Stimulated activated CD4-positive, alpha-beta T cell treated with anti-CD3 and anti-CD28 coated beads, Interleukin-1b, Interleukin-23, amount 100 ng/mL, for 4 hours (primary cell): ENCODE measurements at regions not wholly inside any gene's neighbourhood (a gene's known extent, or its start where the extent isn't known, plus 50 kb on each side); places are given as distances from the start of the nearest gene placed in this dataset.

ENCODE experiments used
- DNase-seq, 2 donors: peaks; one replicate each; pipeline ENCODE4 v3.0.0-alpha.2; 2020; ENCODE audit warnings: low read depth in 2 of 2

DNA sequence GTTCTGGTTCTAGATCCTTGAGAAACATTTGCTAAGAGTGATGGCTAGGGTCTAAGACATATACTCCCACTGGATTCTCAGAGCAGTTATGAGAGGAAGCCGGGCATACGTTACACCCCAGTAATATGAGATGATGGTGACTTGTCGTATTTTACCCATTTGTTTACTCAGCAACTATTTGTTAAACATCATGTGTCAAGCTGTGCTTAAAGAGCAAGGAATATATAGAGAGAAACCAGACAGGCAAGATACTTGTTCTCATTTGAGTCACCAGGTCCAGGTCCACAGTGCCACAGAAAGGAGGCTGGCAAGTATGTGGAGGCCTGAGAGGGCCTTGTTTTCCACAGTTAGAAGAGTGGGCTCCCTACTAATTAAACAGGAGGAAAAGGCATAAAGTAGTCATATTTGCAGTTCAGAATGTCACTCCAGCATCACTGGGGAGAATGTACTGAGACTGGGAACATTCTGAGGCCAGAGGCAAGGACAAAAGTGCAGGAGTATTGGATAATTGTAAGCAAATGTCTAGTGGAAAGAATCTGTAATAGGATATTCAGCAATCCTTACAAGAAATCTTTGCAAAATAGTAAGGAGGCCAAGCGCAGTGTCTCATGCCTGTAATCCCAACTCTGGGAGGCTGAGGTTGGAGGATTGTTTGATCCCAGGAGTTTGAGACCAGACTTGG, 142.2 kb downstream of the IRS2 start:
- DNase-seq: no peak

- no peak for DNase-seq
These were observed 144.0 kb downstream of the IRS2 start for GRCh38 chr13:109642358-109642757.

DNA sequence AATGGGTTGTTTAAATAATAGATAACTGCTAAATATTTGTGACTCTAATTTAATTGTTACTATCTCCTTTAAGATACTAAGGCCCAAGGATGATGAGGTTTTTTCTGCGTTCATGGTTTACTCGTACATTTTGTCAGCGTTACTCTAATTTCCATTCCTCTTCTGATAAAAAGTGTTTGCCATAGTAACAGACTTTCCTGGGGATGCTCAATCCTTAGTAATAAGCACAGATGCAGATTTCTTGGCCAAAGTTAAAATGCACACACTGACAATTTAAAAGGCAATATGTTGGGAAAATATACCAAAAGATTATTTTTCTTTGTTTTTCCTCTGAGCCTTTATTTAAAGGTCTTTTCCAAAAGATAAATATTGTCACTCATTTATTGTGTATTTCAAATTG, 149.6 kb downstream of the IRS2 start:
- DNase-seq: no peak

DNA sequence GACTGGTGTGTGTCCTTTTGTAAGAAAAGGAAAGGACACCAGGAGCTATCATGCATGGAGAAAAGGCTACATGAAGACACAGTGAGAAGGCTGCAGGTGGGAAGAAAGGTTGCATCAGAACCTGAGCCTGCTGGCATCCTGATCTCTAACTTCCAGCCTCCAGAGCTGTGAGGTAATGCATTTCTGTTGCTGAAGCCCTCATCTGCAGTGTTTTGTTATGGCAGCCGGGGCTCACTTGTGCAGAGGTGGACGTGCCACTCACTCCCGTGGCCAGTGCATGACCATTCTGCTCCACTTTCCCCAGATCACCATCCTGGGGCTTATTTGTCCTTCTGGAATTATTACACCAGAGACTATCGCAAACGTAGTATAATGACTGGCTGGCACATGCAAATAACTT, 155.3 kb downstream of the IRS2 start:
- no peak for DNase-seq

DNA sequence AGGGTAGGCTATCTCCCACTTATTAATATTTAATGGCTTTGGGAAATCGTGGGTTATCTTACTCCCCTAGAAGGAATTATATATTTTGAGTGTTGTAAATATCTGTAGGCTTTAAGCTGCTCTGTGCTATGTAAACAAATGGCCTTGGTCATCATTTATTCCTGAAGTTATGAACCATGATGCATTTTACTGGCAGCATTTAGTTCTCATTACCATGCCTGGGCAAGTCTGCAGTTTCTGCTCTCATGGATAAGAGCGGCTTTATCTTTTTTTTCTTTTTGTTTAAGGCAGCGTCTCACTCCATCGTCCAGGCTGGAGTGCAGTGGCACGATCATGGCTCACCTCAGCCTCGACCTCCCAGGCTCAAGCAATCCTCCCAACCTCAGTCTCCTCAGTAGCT, 156.1 kb downstream of the IRS2 start:
- no peak for DNase-seq

GRCh38 chr13:109629737-109630136, 156.6 kb downstream of the IRS2 start:
- no peak for DNase-seq

DNA sequence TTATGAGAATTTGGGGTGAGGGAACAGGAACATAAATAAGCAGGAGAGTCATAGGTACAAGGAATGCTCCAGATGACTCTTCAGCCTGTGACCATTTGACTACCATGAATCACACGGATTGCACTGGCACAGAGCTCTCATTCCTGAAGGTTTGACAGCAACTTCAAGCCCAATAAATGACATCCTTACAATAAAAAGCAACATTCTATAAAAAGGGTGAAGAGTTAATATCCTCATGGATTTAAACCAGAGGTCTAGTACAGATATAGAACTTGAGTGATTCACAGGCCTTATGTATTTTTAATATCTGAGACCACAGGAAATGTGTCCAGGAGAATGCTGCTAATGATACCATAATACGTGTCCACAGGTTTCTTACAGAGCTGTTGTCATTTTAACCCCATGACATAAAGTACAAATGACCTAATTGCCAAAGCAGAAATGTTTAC, 158.1 kb downstream of the IRS2 start:
- DNase-seq: no peak

- no peak for DNase-seq
These were observed 158.7 kb downstream of the IRS2 start for GRCh38 chr13:109627649-109628048.

- DNase-seq: no peak
These were observed 159.8 kb downstream of the IRS2 start for GRCh38 chr13:109626386-109627171.

DNA sequence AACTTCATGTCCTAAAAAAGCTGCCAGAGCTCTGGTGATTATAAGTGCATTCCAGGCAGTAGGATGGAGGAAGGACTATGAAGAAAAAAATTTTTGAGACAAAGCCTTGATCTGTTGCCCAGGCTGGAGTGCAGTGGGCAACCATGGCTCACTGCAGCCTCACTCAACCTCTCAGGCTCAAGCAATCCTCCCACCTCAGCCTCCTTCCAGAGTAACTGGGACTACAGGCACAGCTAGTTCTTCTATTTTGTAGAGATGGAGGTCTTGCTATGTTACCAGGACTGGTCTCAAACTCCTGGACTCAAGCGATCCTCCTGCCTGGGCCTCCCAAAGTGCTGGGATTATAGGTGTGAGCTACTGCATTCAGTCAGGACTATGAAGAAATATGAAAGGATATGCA, 161.2 kb downstream of the IRS2 start:
- DNase-seq: no peak

DNA sequence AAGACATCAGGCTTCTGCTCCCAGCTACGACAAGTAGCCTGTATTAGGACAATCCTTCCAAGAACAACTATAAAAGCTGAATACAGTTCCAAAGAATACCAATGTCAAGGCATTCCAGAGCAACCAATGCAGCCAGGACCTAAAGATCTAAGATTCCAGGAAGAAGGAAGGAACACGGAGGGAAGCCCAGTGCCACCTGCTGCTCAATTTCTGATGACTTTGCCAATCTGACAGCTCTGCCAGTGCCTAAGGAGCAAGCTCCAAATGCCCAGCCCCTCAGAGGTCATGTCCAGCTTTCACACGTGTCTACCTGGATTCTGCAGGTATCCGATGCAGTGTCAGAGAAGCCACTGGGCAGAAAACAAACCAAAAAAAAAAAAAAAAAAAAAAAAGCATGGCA, 164.4 kb downstream of the IRS2 start:
- DNase-seq: no peak

DNA sequence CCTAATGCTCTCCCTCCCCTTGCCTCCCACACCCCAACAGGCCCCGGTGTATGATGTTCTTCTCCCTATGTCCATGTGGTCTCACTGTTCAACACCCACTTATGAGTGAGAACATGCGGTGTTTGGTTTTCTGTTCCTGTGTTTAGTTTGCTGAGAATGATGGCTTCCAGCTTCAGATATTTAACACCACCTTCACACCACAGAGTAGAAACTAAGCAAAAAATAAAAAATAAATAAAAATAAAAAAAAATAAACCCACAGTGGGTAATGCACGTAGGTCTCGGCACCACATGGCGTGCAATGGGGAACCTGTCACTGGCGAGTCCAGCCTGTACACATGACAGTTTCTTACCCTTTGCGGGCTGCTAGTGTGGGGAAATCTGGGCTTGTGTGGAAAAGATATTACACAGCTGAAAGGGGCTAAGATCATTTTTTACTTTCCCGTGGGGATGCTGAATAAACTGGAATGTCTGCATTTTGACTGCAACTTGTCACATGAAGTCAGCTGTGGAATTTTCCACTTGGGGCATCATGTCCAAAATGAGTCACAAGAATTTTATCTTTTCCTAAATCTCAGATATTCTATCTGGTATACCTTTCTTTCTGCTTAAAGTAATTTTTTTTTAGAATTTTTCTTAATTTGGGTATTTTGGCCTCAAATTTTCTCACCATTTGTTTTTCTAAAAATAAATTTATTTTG, 170.5 kb downstream of the IRS2 start:
- DNase-seq: no peak

DNA sequence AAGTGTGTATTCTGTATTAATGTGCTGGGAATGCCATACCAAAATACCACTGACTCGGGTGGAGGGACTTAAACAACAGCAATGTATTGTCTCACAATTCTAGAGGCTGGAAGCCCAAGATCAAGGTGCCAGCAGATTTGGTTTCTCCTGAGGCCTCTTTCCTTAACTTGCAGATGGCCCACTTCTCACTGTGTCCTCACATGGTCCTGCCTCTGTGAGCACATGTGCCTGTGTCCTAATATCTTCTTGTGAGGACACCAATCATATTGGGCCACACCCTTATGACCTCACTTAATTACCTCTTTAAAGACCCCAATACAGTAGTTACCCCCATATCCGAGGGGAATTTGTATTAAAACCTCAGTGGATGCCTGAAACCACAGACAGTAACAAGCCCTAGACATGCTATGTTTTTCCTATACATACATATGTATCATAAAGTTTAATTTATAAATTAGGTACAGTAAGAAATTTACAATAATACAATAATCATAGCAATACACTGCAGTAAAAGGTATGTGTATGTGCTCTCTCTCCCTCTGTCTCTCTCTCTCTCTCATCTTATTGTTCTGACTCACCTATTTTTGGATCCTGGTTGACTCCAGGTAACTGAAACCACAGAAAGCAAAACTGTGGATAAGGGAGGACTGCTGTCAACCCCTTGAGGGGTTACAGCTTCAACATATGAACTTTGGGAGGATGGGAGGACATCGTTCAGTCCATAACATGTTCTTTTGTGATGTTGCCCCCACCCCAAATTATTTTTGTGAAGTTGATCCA, 174.3 kb downstream of the IRS2 start:
- DNase-seq: no peak

- DNase-seq: peak in 1 of 2 donors; percentile 6
These were observed 175.9 kb downstream of the IRS2 start for GRCh38 chr13:109610517-109610916.

DNA sequence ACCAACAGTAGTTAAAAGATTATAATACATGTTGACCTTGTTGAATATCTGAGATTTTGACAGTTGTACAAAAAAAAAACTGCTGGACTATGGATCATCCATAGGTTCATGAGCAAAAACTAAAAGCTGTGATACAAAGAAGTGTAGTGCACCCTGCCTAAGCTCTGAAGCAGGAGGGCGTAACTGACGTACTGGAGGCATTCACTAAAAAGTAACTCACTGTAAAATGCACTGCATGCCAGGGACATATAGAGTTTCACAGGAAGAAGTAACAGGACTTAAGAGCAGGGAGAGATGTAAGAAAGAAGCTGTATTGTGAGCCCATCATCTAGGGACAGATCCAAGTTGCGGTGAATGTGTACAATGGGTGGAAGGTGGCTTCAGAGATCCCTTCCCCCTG, 177.9 kb downstream of the IRS2 start:
- no peak for DNase-seq

- DNase-seq: no peak
These were observed 178.3 kb downstream of the IRS2 start for GRCh38 chr13:109608059-109608458.

- no peak for DNase-seq
These were observed 179.9 kb downstream of the IRS2 start for GRCh38 chr13:109606520-109606919.

GRCh38 chr13:109605846-109606245, 180.5 kb downstream of the IRS2 start:
- DNase-seq: no peak

GRCh38 chr13:109604894-109605293, 181.5 kb downstream of the IRS2 start:
- no peak for DNase-seq

GRCh38 chr13:109602356-109602755, 184.0 kb downstream of the IRS2 start:
- no peak for DNase-seq

DNA sequence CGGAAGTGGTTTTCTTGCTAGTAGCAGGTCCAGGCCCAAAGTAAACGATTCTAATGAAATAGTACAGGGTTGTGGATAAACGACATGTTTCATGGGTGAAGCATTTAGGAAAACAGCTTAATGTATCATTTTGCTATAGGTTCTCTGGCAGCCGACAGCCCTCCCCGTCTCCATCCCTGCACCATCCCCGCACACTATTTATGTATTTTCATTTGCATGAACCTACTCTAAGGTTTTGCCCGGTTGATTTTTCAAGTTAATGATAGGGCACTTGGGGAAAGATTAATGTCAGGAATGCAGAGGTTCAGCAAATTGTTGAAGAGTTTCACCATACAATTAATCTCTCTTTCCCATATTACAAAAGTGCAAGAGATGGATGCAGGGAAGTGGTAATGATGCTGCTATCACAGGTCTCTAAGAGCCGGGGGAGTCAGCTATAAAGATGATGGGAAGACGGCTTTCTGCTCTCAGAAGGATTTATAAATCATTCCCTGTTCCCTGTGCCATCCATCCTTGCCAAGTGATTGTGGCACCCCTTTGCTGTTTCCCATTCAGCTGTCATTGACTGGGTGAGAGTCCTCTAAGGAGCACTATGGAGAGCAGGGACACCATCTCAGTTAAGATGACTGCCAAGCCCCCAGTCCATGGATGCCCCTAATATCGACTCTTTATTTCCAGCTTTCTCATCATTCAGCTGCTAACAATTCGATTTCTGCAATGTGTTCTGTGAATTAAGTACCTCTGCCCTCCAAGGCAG, 186.3 kb downstream of the IRS2 start:
- no peak for DNase-seq
